ENCODE measurements at regions not wholly inside any gene's neighbourhood (a gene's known extent, or its start where the extent isn't known, plus 50 kb on each side); places are given as distances from the start of the nearest gene placed in this dataset.

DNA sequence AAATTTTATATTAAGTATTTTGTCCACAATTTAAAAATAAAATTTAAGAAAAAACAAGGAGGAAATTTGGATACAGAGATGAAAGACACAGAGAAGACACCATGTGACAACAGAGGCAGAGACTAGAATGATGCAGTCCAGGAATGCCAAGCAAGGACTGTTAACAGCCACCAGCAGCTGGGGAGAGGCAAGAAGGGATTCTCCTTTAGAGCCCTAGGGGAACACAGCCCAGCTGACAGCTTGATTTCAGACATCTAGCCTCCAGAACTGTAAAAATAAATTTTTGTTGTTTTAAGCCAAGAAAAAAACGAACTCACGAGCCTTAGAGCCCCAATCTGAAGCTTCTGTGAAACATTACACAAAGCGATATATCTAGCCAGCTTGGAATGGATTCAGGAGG is 198.5 kb downstream of the ZNF648 start:
- TF ChIP-seq CTCF (IDR thresholded peaks at IDR 0.05 in 2 of 3, conservative IDR thresholded peaks at IDR 0.05 in 1 of 3; ENCODE audit: borderline replicate concordance in 1 of 3, insufficient read depth in 1 of 3, low read depth in 2 of 3, low read length in 2 of 3): no peak
- TF ChIP-seq EZH2 (IDR thresholded peaks at IDR 0.05): no peak
